GM23248 (cell line): ENCODE measurements at regions not wholly inside any gene's neighbourhood (a gene's known extent, or its start where the extent isn't known, plus 50 kb on each side); places are given as distances from the start of the nearest gene placed in this dataset.

Experiments used
- EZH2 ChIP-seq: fragments of 200-600 bp; sonication (generic); IDR thresholded peaks from 2 replicates; pipeline ENCODE4 v1.6.1; 2018; ENCODE audit warnings: antibody characterized with exemption, mild to moderate bottlenecking; ENCODE audit not compliant: insufficient read depth, poor library complexity, severe bottlenecking
- EZH2phosphoT487 ChIP-seq: fragments of 200-600 bp; sonication (generic); IDR thresholded peaks from 2 replicates; pipeline ENCODE4 v1.6.1; 2018; ENCODE audit warnings: antibody characterized with exemption, moderate library complexity, mild to moderate bottlenecking, low read depth; ENCODE audit not compliant: insufficient read depth

DNA sequence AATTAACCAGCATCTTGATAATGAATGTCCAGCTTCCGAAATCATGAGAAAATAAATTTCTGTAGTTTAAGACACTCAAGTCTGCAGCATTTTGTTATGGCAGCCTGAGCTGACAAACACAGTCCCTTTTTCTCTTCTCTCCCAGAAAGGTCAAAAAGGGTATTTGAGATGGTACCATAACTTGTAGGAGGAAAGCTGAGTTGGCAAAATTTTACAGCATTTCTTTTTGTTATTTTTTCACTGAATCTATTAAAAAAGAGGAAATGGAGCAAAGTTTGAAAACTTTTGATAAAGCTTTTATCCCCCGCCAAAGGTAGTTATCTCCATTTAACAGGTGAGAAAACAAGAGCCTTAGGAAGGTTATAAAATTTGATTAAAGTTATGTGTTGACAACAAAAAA, 367.6 kb upstream of the TECRL start:
- no peak for TF ChIP-seq EZH2
- no peak for TF ChIP-seq EZH2phosphoT487
